ENCODE measurements at regions not wholly inside any gene's neighbourhood (a gene's known extent, or its start where the extent isn't known, plus 50 kb on each side); places are given as distances from the start of the nearest gene placed in this dataset.

- no peak for TF ChIP-seq POLR2A (IDR thresholded peaks at IDR 0.05; ENCODE audit: low read depth, low read length)
- no peak for TF ChIP-seq CTCF (IDR thresholded peaks at IDR 0.05; ENCODE audit: extremely low read depth in 1 of 2, insufficient read depth in 1 of 2, low read depth in 1 of 2, low read length in 2 of 2)
- no peak for TF ChIP-seq JUN (IDR thresholded peaks at IDR 0.05; ENCODE audit: borderline replicate concordance, insufficient read depth, insufficient read length, low read depth)
- no peak for TF ChIP-seq MAX (IDR thresholded peaks at IDR 0.05; ENCODE audit: insufficient read depth, insufficient read length)
- no peak for TF ChIP-seq POLR2AphosphoS5 (IDR thresholded peaks at IDR 0.05; ENCODE audit: insufficient read depth, low read depth, low read length)
- no peak for TF ChIP-seq FOS (IDR thresholded peaks at IDR 0.05; ENCODE audit: borderline replicate concordance, insufficient read depth, low read length)
These were observed 127.1 kb downstream of the HDGFL1 start for GRCh38 chr6:22696481-22696880.
